DND-41 (cell line): ENCODE measurements at regions not wholly inside any gene's neighbourhood (a gene's known extent, or its start where the extent isn't known, plus 50 kb on each side); places are given as distances from the start of the nearest gene placed in this dataset.

Experiments
- ATAC-seq: fragments of 200-7000 bp; cut with Tn5 transposase; 3 replicates; pipeline ENCODE4 v1.9.1; 2021; ENCODE audit warnings: low read depth; ENCODE audit not compliant: insufficient read depth
- DNase-seq: peaks from one replicate; pipeline ENCODE4 v3.0.0-alpha.2; 2020
- H2AFZ ChIP-seq: 2 replicates; pipeline ENCODE4 v1.6.0; 2012; ENCODE audit warnings: low read depth, low read length
- H3K27ac ChIP-seq: 2 replicates; pipeline ENCODE4 v1.5.1; 2012; ENCODE audit warnings: low read length, inconsistent platforms
- H3K27me3 ChIP-seq: fragments of 200-600 bp; sonication (generic); 2 replicates; pipeline ENCODE4 v1.6.0; 2012; ENCODE audit warnings: low read length, mild to moderate bottlenecking, inconsistent platforms; ENCODE audit not compliant: insufficient read depth, poor library complexity
- H3K36me3 ChIP-seq: 2 replicates; pipeline ENCODE4 v1.5.1; 2012; ENCODE audit warnings: low read length, inconsistent platforms; ENCODE audit not compliant: insufficient read depth
- H3K4me1 ChIP-seq: 2 replicates; pipeline ENCODE4 v1.5.1; 2012; ENCODE audit warnings: mild to moderate bottlenecking, low read length; ENCODE audit not compliant: insufficient read depth
- H3K4me2 ChIP-seq: 2 replicates; pipeline ENCODE4 v1.6.0; 2012; ENCODE audit warnings: mild to moderate bottlenecking, moderate library complexity, low read length, inconsistent platforms; ENCODE audit not compliant: insufficient read depth
- H3K4me3 ChIP-seq, 2 experiments: fragments of 200-600 bp in 1 of 2; shearing (Covaris generic) in 1 of 2; 2 replicates each; pipeline ENCODE4 v1.5.1; 2012 to 2016; ENCODE audit warnings: inconsistent platforms in 2 of 2, low read length in 2 of 2, mild to moderate bottlenecking in 2 of 2, low read depth in 1 of 2, moderate library complexity in 1 of 2
- H3K79me2 ChIP-seq: 2 replicates; pipeline ENCODE4 v1.6.0; 2012; ENCODE audit warnings: low read length, inconsistent platforms; ENCODE audit not compliant: insufficient read depth
- H3K9ac ChIP-seq: 2 replicates; pipeline ENCODE4 v1.6.0; 2012; ENCODE audit warnings: low read depth, mild to moderate bottlenecking, inconsistent platforms, low read length, moderate library complexity
- H3K9me3 ChIP-seq: 2 replicates; pipeline ENCODE4 v1.5.1; 2012; ENCODE audit warnings: low read length, moderate library complexity, mild to moderate bottlenecking, inconsistent platforms; ENCODE audit not compliant: insufficient read depth, severe bottlenecking
- H4K20me1 ChIP-seq: 2 replicates; pipeline ENCODE4 v1.6.0; 2012; ENCODE audit warnings: low read length; ENCODE audit not compliant: insufficient read depth
- CTCF ChIP-seq: IDR thresholded peaks from 2 replicates; pipeline ENCODE4 v1.5.1; 2012; ENCODE audit warnings: borderline replicate concordance, low read length, moderate library complexity, mild to moderate bottlenecking; ENCODE audit not compliant: poor library complexity, severe bottlenecking; ENCODE audit errors: extremely low read depth
- EZH2 ChIP-seq: IDR thresholded peaks from 3 replicates; pipeline ENCODE4 v1.6.1; 2012; ENCODE audit warnings: borderline replicate concordance, low read depth, mild to moderate bottlenecking, moderate library complexity, low read length, inconsistent platforms; ENCODE audit not compliant: severe bottlenecking

- no peaks in the 10 kb centered on the region for H3K36me3 ChIP-seq
- no peaks in the 10 kb centered on the region for H3K4me1 ChIP-seq
- H3K27me3 ChIP-seq, result no peaks in the 10 kb centered on the region
- H3K27ac ChIP-seq, result no peak overlapping the region
- H3K9me3 ChIP-seq, result no peaks in the 10 kb centered on the region
- no peak overlapping the region for H3K9ac ChIP-seq
- no peak for DNase-seq
- no peak overlapping the region for H3K4me2 ChIP-seq
- H2AFZ ChIP-seq, result no peak overlapping the region
- no peak overlapping the region for H3K4me3 ChIP-seq
- H4K20me1 ChIP-seq, result no peaks in the 10 kb centered on the region; the same call in 1 of the 2 replicates
- TF ChIP-seq CTCF (no peak), EZH2 (no peak)
- no peak for ATAC-seq
- H3K79me2 ChIP-seq, result no peaks in the 10 kb centered on the region
Measured at GRCh38 chr19:5222821-5223321, 117.7 kb downstream of the PTPRS start.

- ATAC-seq (no peak), DNase-seq (no peak)
- Histone ChIP-seq H3K4me2 (no peak overlapping the region), H2AFZ (no peak overlapping the region), H3K9ac (no peak overlapping the region), H3K27me3 (no peaks in the 10 kb centered on the region), H3K4me1 (no peaks in the 10 kb centered on the region), H3K27ac (no peak overlapping the region), H3K36me3 (no peaks in the 10 kb centered on the region), H4K20me1 (no peaks in the 10 kb centered on the region), H3K9me3 (no peaks in the 10 kb centered on the region), H3K79me2 (no peaks in the 10 kb centered on the region), H3K4me3 (no peak overlapping the region)
- no peak for TF ChIP-seq CTCF
- no peak for TF ChIP-seq EZH2
Measured at GRCh38 chr19:5222178-5222577, 118.4 kb downstream of the PTPRS start.

GRCh38 chr19:5220866-5221265 is 119.7 kb downstream of the PTPRS start:
- no peak overlapping the region for H3K4me3 ChIP-seq
- no peaks in the 10 kb centered on the region for H3K4me1 ChIP-seq
- no peaks in the 10 kb centered on the region for H4K20me1 ChIP-seq
- no peaks in the 10 kb centered on the region for H3K27me3 ChIP-seq
- H3K4me2 ChIP-seq, result no peak overlapping the region
- H3K9ac ChIP-seq, result no peak overlapping the region
- no peak for TF ChIP-seq CTCF
- no peak for TF ChIP-seq EZH2
- DNase-seq (no peak), ATAC-seq (no peak)
- H3K9me3 ChIP-seq, result no peaks in the 10 kb centered on the region
- no peak overlapping the region for H3K27ac ChIP-seq
- H2AFZ ChIP-seq, result no peak overlapping the region
- H3K36me3 ChIP-seq, result no peaks in the 10 kb centered on the region
- no peaks in the 10 kb centered on the region for H3K79me2 ChIP-seq

- no peaks in the 10 kb centered on the region for H3K9me3 ChIP-seq
- H3K4me3 ChIP-seq, result no peak overlapping the region
- H3K27me3 ChIP-seq, result no peaks in the 10 kb centered on the region
- no peaks in the 10 kb centered on the region for H3K79me2 ChIP-seq
- no peaks in the 10 kb centered on the region for H3K4me1 ChIP-seq
- H2AFZ ChIP-seq, result no peak overlapping the region
- ATAC-seq, result no peak
- no peak overlapping the region for H3K9ac ChIP-seq
- no peak overlapping the region for H3K4me2 ChIP-seq
- no peaks in the 10 kb centered on the region for H4K20me1 ChIP-seq
- no peak overlapping the region for H3K27ac ChIP-seq
- no peak for TF ChIP-seq EZH2
- no peak for TF ChIP-seq CTCF
- no peak for DNase-seq
- H3K36me3 ChIP-seq, result no peaks in the 10 kb centered on the region
Measured at GRCh38 chr19:5220361-5220760, 120.3 kb downstream of the PTPRS start.
